NCI-H748 (cell line): ENCODE measurements at regions not wholly inside any gene's neighbourhood (a gene's known extent, or its start where the extent isn't known, plus 50 kb on each side); places are given as distances from the start of the nearest gene placed in this dataset.

Experiments
- DNase-seq: peaks from one replicate; lab custom pipeline; 2025; ENCODE audit not compliant: unreplicated experiment; lab: John Stamatoyannopoulos, UW

DNA sequence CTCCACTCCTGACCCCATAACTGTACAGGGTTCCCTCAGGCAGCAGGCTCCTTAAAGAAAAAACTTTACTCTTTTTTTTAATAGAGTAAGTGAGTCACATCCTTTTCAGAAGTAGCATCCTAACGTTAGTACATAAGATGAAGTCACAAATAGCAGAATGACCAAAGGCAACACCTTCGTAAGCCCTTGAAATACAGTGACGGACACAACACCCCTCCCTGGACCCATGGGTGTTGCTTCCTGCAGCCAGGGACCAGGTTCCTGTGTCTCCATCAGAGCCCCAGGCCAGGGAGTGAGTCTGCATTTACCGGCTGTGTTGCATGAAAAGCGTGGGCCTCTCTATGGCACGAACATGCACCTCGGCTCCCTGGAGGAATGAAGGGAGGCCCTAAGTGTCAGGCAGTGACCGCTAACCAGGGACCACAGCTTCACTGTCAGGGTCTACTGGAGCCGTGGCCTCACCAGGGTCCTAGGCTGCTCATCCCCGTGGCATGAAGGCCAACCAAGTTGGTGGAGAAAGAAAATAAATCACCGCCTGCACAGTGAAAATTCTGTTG, 340.0 kb upstream of the SFSWAP start:
- DNase-seq: no peak

DNA sequence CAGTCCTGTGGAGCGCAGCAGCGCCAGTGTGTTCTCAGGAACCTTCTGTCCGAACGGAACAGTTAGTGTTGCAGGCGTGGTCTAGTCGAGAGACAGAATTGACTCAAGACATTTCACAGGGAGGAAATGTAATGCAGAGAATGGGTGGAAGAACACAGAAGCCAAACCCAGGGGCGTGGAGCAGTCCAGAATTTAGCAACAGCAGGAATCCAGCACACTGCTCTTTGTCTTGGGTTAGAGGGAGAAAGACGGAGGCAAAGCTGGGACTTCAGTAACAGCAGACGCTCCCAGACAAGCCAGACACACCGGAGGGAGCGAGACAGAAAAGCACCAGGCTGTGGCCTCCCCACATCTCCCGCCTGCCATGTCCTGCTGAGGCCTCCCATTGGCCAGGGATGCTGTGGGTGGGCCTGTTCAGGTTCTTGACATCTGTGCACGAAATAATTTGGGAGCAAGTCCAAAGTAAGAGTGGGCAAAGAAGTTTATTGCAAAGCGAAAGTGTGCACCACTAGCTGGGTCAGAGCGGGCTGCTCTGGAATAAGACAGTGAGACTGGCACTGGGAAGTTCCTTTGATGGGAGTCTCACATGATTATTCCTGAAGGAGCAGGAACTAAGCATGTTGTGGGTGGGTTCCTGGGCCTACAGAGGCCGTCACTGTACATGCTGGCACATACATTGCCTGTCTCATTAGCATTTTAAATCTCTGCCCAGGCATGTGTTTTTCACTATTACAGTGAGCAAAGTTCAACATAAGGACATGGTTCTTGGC, 339.3 kb upstream of the SFSWAP start:
- no peak for DNase-seq

DNA sequence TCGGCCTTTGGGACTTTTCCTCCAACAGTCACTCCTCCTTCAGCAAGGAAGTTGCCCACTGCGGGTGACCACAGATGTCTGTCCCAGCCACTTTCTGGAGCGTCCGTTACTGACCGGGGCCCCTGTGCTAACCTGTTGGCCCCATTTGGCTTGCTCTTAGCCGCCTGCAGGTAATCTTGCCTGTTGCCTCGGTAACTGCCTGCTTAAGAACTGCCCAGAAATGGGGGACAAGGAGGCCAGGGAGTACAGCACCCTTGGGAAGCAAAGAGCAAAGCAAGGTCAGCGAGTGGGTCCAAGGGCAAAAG, 338.8 kb upstream of the SFSWAP start:
- DNase-seq: no peak

DNA sequence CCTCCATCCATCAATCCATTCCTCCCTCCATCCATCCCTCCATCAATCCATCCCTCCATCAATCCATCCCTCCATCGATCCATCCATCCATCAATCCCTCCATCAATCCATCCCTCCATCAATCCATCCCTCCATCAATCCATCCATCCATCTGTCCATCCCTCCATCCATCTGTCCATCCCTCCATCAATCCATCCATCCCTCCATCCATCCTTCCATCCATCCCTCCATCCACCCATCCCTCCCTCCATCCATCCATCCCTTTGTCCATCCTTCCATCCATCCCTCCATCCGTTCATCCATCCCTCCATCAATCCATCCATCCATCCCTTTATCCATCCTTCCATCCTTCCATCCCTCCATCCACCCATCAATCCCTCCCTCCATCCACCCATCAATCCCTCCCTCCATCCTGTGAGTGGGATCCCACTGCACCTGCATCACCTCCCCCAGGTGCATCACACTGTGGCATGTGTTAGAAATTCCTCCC, 338.1 kb upstream of the SFSWAP start:
- DNase-seq: no peak

DNA sequence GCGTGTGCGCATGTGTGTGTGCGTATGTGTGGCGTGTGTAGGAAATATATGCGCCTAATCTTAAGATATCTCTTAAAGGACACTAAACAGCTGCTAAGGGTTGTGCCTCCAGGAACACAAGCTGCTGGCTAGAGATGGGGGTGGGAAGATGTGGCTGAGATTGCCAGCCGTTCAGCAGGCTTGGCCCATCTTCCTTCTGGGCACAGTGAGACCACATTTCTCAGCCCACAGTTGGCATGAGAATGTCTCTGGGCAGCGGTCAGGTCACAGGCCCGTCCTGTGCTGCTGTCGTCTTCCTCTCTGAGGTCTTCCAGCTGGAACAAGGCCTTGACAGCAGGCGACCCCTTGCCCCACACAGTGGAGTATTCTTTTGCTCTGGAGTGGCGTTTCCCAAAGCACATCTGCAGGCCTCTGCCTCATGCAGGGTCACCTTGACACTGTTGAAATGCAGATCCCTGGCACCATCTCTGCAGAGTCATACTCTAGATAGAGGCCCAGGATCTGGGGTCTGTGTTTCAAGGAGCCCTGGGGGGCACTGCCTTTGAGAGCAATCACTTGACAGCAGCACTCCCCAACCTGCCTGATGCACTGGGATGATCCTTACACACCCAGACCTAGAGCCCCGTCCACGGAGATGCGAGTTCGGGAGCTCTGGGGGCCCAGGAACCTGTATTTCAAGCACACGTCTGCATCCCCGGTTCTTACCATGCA, 335.5 kb upstream of the SFSWAP start:
- DNase-seq: no peak

DNA sequence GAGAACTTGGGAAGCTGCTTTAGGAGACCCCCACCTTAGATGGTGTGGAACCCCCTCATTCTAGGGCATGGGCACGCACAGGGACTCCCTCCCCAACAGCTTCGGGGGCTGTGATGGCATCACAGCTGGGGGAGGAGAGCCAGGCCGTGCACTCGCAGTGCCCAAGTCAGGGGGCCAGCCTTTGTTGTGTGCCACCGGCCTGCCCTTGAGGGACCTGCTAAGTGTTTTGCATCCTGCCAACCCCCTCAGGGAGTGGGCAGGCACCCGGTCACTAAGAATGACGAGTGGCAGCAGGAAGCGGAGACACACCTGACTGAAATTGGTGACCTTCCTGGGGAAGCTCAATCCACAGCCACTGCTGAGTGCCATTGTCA, 334.9 kb upstream of the SFSWAP start:
- DNase-seq: no peak

DNA sequence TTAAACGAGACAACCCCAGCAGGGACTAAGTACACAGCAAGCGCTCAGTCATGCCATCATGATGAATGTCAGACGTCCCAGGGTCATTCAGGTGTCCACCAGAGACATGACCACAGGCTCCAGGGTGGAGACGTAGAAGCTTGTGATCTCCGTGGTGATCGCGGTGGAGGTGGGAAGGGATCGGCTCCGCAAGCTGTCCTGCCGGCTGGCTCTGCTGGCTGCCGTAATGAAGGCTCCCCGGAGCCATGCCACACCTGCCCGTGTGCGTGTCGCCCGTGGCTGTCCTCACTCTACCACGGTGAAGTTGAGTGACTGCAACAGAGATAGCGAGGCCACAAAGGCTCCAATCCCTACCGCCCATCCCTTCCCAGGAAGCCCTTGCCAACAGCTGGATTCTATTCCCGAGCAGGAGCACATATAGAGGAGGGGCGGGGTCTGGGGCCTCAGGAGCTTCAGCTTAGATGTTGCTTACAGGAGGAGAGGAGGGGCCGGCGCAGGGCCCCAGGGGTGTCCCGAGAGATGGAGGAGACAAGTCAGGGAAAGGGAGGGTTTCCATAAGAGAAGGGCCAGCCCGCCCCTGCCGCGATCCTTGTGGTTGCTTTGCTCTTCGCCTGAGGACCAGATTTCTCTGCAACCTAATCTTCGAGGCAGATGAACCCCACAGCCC, 332.6 kb upstream of the SFSWAP start:
- no peak for DNase-seq

DNA sequence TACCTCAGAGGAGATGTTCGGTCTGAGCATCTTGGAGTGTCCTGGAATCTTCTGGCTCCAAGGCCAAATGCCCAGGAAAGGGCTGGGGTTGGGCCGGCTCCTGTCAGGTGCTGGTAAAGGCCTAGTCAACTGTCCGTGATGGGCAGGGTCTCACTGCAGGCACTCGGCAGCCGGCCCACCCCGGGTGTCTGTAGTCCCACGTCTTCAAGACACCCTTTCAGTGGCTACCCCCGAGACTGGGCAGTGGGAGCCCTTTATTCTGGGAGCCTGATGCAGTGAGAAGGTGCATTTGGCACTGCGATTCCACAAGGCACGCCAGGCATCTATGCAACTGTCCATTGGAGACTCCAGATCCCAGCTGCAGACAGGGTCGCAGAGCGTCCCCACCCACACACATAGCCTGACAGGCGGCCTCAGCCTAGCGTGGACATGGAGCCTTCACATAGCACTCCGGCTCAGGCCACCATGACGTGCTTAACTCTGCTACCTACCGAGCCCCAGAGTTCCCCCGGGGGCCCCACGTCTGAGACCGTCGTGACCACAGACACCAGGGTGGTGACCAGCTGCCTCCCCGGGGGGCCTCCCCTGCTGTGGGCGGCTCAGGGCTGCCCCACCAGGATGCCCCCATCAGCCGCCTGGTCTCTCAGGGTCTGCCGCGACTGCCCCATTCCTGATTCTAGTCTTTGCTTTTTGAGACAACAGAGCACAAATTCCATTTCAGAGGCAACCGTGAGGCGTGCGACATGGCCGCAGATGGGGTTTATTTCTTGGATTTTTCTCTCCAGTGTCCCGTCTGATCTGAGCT, 331.8 kb upstream of the SFSWAP start:
- DNase-seq: no peak

DNA sequence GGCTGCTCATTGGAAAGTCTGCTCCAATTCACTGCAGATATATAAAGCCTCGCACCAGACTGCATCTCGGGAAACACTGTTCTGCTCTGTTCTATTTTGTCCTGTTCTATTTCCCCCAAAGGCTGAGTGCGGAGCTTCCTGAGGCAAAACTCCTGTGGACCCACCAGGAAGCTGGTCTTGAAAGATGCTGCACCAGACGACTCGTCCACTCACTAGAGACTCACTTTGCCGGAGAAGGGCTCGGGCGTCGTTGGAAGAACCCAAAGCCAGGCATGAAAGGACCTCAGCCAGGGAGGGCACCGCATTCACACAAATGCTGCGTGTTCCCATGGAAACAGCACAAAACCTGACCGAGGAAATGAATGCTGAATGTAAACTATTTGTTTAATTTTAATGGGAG, 331.2 kb upstream of the SFSWAP start:
- DNase-seq: peak; percentile 59

DNA sequence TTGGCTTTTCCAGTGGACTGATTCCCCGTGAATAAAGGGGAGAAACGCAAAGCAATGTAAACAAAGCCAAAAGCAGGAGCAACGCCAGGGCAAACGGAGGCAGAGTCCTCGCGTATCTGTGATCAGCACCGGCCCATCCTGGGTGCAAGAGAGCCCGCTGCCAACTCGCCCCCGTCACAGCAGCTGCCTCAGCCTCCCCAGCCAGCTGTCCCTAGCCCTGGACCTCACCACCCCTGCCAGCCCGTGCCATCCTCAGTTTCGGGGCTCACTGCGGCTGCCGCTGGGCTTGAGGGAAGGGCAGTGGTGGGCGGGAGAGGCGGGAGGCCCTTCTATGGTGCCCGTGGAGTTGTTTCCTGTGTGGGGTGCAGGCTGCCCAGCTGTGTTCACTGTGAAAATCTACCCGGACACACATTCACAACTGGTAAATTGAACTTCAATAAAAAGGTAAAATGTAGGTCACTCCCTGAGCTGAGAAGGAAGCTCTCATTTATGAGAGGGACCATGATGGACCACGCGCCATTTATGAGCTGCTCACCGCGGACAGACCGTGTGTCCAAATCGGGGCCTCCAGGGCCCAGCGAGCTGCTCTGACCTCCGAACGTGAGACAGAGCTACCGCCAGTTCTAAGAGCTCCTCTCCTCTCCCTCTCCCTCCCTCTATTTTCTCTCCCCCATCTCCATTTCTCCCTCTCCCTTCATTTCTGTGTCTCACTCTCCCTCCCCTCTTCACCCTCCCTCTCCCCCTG, 330.5 kb upstream of the SFSWAP start:
- no peak for DNase-seq

DNA sequence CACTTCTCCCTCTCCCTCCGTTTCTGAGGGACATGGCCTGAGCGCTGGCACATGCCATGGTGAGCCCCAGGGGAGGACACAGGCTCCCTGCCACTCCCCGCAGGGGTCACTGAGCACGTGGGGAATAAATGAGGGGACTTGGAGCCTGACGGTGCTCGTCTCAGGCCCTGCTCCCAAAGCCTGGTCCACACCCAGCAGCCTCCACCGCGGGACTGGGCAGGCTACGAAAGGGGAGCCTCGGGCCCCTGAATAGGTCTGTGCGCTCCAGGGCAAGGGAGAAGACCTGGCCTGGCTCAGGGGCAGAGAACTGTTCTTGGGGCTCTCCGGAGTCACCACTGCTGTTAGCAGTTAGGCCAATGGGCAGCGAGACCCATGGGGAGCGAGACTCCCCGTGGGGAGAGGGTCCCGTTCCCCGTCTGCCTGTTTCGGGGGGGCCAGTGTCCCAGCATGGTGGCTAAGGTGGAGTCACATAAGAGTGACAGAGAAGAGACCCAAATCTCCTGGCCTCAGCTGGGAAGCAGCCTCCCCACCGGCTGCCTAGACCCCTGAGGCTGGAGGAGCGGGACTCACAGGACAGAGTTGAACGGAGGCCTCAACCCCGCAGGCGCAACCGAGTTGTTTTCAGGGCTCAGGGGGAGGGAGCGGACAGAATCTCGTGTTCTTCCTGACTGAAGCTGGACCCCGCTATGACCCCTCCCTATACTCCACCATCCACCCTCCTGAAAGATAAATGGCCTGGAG, 329.8 kb upstream of the SFSWAP start:
- DNase-seq: no peak

DNA sequence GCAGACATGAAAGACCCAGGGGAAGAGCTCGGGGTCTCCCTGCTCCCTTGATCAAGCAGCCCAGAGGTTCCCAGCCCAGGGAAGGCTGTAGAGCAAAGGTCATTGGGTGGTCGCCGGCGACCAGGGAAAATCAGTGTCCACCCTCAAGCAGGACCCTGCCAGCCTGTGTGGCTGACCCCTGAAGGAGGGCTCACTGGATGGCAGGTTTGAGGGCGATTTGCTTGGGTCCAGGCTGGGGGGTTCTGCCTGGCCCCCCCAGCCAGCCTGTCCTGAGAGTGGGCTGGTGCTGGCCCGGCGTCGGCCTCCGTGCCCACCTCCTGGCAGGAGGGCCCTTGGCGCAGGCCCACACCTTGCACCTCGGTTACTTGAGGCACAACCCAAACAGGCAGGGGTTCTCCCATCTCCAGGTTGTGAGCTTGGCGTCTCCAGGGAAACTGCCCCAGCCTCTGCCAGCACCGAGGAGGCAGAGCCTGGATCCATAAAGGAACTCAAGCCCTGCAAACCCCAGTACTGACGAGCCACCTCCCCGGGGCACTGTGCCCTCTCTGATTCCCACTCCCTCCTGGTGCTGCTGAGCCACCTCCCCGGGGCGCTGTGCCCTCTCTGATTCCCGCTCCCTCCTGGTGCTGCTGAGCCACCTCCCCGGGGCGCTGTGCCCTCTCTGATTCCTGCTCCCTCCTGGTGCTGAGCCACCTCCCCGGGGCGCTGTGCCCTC, 329.0 kb upstream of the SFSWAP start:
- no peak for DNase-seq

DNA sequence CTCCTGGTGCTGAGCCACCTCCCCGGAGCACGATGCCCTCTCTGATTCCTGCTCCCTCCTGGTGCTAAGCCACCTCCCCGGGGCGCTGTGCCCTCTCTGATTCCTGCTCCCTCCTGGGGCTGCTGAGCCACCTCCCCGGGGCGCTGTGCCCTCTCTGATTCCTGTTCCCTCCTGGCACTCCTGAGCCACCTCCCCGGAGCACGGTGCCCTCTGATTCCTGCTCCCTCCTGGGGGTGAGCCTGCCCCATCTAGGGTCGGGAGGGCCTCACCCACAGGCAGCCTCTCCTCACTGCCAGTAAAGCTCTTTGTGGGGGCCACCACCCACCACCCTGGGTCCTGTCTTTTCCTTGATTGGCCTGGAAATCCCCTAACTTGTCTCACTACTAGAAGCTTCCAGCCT, 327.6 kb upstream of the SFSWAP start:
- DNase-seq: no peak

DNA sequence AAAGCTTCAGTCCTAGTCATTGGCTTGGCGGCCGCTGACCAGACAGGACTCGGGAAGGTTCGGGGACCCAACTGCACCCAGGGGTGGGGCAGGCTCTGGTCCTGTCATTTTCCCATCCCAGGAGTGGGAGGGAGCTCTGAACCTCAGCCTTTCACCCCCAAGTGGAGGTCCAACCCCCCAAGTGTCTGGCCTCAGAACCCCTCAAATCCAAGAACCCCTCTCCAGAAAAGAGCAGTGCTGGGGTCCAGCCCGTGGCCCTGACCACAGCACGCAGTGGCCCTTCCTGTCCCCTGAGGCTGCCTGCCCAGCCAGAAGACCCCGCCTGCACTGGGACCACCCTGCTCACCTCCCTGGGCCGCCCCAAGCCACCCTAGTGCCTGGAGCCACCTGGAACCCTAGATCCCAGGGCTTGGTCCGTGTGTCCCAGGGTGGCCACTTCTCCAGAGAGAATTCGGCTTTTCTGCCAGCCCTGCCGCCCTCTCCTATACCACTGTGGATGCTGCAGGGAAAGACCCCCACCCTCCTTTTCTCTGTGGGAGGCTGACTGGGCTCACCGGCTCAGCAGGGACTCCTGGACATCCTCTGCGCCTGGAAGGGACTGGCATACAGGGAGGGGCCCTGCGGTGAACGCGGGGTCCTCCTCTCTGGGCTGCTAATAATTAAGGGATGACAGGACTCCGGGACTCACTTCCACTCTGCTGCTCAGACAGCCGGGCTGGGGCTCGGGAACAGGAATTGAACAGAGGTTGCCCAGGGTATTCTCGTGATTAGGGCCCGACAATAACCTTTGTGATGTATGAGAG, 326.9 kb upstream of the SFSWAP start:
- no peak for DNase-seq

DNA sequence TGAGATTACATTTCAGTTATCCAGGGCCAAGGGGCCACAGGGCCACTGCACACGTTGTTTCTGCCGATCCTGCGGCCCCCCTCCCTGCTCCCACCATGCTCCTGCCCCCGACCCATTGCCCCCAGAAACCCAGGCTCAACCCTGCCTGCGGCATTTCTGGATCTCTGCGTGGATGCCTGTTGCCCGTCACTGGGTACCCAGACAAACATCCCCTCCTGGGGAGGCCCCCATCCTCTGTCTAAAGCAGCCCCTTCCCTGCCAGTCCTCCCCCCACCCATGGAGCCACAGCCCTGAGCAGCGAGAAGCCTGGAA, 326.4 kb upstream of the SFSWAP start:
- DNase-seq: no peak

DNA sequence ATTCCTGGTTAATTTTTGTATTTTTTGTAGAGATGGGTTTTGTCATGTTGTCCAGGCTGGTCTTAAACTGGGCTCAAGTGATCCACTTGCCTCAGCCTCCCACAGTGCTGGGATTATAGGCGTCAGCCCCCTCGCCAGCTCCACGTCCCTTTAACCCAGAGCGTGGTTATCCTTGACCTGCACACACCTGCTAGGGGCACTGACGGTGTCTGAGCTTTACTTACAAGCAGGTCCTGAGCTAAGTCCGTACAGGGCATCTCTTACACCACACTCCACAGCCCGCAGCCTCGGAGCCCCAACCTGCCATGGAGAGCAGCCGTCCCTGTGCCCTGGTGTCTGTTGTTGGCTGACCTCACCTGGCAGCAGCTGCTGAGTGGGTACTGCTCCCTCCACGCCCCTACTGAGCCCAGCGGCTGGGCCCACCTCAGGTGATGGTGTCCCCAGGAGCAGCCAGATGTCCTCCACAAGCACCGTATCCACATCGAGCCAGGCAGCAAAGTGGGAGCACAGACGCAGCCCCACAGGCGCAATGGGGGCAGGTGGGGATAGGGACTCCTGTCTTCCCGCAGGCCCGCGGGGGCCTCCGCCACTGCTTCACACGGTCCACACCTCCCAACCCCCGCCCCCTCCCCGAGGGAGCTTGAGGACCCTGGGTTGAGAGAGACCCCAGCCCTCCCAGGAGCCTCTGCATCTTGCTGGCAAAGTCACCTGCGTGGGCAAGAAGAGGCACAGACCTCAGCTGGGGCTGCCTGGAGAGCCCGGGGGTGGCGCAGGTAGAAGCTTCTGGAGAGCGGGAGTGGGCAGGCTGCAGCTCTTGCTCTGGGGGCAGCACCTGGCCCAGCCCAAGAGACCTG, 325.4 kb upstream of the SFSWAP start:
- DNase-seq: no peak

DNA sequence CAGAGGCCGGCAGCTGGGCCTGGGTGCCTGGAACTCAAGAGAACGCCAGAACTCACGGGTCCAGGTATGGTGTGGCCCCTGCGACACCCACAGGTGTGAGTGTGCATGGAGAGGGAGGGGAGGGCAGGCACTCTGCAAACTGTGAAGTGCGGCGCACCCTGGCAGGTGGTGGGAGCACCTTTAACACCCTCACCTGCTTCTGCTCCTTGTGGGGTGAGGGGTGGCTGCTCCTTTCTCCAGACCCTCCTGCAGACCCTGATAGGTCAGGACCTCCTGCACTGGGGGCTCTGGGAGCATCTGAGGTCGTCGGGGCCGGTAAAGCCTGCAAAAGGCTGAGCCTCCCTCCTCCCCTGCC, 324.7 kb upstream of the SFSWAP start:
- no peak for DNase-seq

DNA sequence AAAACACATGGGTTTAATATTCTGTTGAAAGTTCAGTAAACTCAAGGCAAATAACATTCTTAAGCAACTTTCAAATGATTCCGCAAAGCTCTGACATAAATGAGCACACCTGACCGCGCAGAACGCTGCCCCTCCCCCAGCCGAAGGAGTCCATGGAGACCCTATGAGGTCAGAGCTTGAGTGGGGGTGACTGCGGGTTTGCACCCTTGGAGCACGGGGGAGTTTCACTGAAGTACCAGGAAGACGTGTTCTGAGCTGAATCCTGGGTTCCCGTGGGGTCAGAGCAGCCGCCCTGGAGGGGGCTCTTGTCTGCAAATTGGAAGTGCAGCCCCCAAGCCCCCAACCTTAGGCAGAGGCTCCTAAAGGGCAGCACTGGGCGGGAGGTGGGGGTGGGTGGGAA, 324.1 kb upstream of the SFSWAP start:
- DNase-seq: no peak
